ENCODE measurements at regions not wholly inside any gene's neighbourhood (a gene's known extent, or its start where the extent isn't known, plus 50 kb on each side); places are given as distances from the start of the nearest gene placed in this dataset.

- no peak for DNase-seq (ENCODE audit: low read depth in 4 of 4, low spot score in 3 of 4)
Measured at GRCh38 chr2:81600088-81600487, 1295.5 kb upstream of the LRRTM1 start.

GRCh38 chr2:81598453-81598852, 1293.9 kb upstream of the LRRTM1 start:
- DNase-seq (ENCODE audit: low read depth in 4 of 4, low spot score in 3 of 4): no peak

GRCh38 chr2:81589406-81589805, 1284.9 kb upstream of the LRRTM1 start:
- peak in 1 of 4 donors; percentile 7 for DNase-seq (ENCODE audit: low read depth in 4 of 4, low spot score in 3 of 4)

GRCh38 chr2:81583311-81584108, 1279.0 kb upstream of the LRRTM1 start:
- DNase-seq (ENCODE audit: low read depth in 4 of 4, low spot score in 3 of 4): no peak

- no peak for DNase-seq (ENCODE audit: low read depth in 4 of 4, low spot score in 3 of 4)
Measured at GRCh38 chr2:81576713-81577112, 1272.2 kb upstream of the LRRTM1 start.

GRCh38 chr2:81551040-81551634, 1246.6 kb upstream of the LRRTM1 start:
- DNase-seq (ENCODE audit: low read depth in 4 of 4, low spot score in 3 of 4): no peak

GRCh38 chr2:81550277-81550676, 1245.7 kb upstream of the LRRTM1 start:
- DNase-seq (ENCODE audit: low read depth in 4 of 4, low spot score in 3 of 4): no peak

GRCh38 chr2:81549646-81550045, 1245.1 kb upstream of the LRRTM1 start:
- no peak for DNase-seq (ENCODE audit: low read depth in 4 of 4, low spot score in 3 of 4)

GRCh38 chr2:81545626-81546025, 1241.1 kb upstream of the LRRTM1 start:
- DNase-seq (ENCODE audit: low read depth in 4 of 4, low spot score in 3 of 4): no peak

GRCh38 chr2:81542119-81542518, 1237.6 kb upstream of the LRRTM1 start:
- no peak for DNase-seq (ENCODE audit: low read depth in 4 of 4, low spot score in 3 of 4)

GRCh38 chr2:81529944-81530343, 1225.4 kb upstream of the LRRTM1 start:
- DNase-seq (ENCODE audit: low read depth in 4 of 4, low spot score in 3 of 4): no peak

- DNase-seq (ENCODE audit: low read depth in 4 of 4, low spot score in 3 of 4): no peak
Measured at GRCh38 chr2:81528852-81529480, 1224.4 kb upstream of the LRRTM1 start.

- no peak for DNase-seq (ENCODE audit: low read depth in 4 of 4, low spot score in 3 of 4)
Measured at GRCh38 chr2:81523344-81523743, 1218.8 kb upstream of the LRRTM1 start.

- DNase-seq (ENCODE audit: low read depth in 4 of 4, low spot score in 3 of 4): no peak
Measured at GRCh38 chr2:81513328-81513727, 1208.8 kb upstream of the LRRTM1 start.

GRCh38 chr2:81505586-81505985, 1201.0 kb upstream of the LRRTM1 start:
- DNase-seq (ENCODE audit: low read depth in 4 of 4, low spot score in 3 of 4): no peak

- no peak for DNase-seq (ENCODE audit: low read depth in 4 of 4, low spot score in 3 of 4)
Measured at GRCh38 chr2:81495556-81495955, 1191.0 kb upstream of the LRRTM1 start.

- DNase-seq (ENCODE audit: low read depth in 4 of 4, low spot score in 3 of 4): no peak
Measured at GRCh38 chr2:81483254-81483653, 1178.7 kb upstream of the LRRTM1 start.

GRCh38 chr2:81481994-81482368, 1177.4 kb upstream of the LRRTM1 start:
- no peak for DNase-seq (ENCODE audit: low read depth in 4 of 4, low spot score in 3 of 4)

GRCh38 chr2:81481242-81481993, 1176.9 kb upstream of the LRRTM1 start:
- no peak for DNase-seq (ENCODE audit: low read depth in 4 of 4, low spot score in 3 of 4)

- no peak for DNase-seq (ENCODE audit: low read depth in 4 of 4, low spot score in 3 of 4)
Measured at GRCh38 chr2:81467096-81467495, 1162.5 kb upstream of the LRRTM1 start.

- no peak for DNase-seq (ENCODE audit: low read depth in 4 of 4, low spot score in 3 of 4)
Measured at GRCh38 chr2:81462420-81462819, 1157.9 kb upstream of the LRRTM1 start.

Measured in left renal pelvis (tissue), 4 donors.